ENCODE measurements at regions not wholly inside any gene's neighbourhood (a gene's known extent, or its start where the extent isn't known, plus 50 kb on each side); places are given as distances from the start of the nearest gene placed in this dataset.

DNA sequence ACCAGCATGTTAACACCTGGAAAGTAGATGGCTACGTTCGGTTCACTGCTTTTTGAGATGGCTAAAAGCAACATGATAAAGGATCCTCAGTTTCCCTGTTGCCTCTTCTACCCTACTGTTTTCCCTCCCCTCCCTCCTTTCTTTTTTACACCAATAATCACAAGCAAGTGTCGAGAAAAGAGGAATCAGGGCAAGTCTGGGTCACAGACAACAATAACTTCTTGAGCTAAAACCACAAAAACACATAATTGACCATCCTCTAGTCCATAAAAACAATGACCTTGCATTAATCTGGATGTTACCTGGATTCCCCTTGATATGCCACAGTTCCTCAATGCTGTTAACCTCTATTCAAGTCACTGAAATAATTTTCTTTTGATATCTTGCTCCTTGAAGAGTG, 736.6 kb upstream of the GCFC2 start:
- DNase-seq: no peak

DNA sequence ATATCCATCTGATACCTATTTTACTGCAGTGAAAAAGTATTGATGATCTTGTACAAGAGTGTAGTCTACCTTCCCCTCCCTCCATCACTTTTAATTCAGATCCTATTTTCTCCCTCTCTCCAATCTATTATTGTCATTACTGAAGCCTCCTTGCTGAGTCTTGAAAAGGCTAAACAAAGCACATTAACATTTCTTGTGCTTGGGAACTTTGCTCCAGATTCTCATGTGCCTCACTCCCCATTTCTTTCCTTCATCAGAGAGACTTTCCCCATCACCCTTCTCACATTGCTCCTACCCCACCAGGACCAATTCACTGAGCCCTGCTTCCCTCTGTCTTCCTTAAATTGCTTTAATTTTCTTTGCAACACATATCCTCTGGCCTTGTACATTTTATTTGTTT, 736.2 kb upstream of the GCFC2 start:
- no peak for DNase-seq

DNA sequence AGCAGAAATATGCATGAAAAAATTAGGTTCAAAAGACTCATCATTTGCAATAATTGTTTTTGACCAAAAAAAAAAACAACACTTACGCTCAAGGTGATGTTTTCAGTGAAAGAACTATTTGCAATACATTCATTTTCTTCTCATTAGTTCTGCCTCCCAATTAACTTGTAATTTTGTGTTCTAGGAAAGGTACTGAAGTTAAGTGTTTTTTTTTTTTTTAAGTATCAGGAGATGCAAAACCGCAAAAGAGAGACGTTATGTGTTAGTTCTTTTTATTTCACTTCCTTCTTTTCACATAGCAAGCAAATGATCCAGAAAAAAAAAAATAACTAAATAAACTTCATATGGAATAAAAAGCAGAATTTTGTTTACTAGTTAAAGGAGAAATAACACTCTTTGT, 735.2 kb upstream of the GCFC2 start:
- DNase-seq: no peak

DNA sequence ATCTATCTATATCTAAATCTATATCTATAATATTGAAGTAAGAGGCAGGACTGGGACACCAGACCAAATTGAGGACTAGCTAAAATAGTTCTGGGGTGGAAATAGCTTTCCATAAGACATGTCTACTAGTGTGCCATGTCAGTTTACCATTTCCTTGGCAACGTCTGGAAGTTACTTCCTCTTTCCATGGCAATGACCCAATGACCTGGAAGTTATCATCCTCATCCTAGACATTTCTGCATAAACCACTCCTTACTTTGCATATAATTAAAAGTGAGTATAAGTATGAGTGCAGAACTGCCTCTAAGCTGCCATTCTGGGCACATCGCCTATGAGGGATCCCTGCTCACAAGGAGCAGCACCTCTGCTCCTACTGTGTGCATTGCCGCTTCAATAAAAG, 734.0 kb upstream of the GCFC2 start:
- DNase-seq: no peak

DNA sequence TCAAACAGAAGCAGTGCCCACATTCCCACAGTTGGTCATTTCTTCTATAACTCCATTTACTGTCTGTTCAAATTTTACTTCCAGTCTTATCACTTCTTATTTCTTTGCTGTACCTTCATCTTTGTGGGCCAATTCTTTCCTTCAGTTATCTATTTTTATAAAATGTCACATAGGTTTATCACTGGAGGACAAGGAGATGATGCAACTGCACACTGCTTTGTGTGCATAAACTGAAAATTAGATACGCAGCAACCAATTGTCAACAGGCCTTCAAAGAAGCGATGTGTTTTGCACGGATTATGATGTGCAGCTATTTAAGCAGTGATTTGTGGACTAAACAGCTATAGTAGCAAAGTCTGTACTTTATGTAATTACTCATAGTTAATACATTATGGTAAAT, 726.8 kb upstream of the GCFC2 start:
- DNase-seq: no peak

DNA sequence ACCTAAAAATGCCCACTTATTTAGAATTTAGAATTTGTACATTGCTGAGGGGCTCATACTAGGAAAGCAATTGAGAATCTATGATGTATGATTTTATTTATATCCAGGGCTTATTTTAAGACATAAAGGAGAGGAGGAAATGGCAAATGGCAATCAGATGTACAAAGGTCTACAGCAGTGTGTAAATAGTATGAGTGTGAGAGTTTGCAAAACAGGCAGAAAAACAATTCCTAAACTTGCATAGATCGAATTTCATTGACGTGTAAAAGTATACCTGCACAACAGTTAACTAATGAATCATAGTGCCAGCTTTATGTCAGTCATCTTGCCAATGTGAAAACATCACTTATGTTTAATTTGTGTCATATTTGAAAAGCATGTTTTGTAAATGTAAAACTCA, 718.7 kb upstream of the GCFC2 start:
- no peak for DNase-seq

DNA sequence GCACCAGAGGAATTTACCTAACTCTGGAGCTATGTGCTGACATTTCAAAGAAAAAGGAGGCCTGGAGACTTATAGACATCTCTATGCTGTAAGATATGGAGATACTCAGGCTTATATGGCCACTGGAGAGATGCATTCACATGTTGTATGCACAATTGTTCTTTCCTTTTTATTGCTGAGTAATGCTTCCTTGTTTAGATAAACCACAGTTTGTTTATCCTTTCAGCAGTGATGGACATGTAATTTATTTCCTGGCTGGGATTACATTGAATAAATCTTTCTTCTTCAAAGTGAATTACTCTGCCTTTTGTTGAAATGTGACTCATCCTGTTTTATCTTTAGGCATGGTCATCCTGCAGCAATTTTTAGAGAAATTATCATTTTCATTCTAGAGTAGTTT, 716.7 kb upstream of the GCFC2 start:
- no peak for DNase-seq

DNA sequence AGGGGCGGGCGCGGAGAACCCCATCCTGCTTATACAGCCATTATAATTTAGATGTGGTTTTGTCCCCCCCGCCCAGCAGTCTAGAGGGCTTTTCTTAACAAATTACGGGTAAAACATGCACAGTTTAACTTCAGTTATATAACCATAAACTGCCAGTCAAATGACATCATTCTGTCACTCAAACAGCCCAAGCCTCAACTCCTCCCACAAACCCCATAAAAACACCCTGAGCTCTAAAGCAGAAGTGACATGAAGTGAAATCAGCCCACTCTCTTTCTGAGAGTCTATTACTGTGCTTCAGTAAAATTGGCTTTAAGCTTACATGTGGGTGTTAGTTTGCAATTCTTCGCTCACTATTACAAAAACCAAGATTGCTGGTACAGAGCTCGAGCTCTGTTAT, 705.1 kb upstream of the GCFC2 start:
- DNase-seq: no peak

DNA sequence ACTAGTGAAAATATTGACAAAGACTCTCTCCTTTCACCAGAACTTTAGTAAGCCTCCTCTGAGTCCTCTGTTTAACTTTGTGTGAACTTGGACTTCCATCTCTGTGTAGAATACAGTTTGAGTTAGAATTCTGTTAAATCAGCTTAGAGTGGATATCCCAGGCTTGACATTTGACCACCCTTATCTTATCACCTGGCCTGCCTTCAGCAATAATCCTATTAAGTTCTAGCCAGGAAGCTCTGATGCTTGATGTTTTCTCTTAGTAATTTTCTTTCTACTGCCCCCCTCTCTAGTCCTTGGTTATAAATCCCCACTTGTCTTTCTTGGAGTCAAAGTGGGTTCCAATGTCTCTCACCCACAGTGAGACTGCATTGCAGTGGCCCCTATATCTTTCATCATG, 702.7 kb upstream of the GCFC2 start:
- no peak for DNase-seq

DNA sequence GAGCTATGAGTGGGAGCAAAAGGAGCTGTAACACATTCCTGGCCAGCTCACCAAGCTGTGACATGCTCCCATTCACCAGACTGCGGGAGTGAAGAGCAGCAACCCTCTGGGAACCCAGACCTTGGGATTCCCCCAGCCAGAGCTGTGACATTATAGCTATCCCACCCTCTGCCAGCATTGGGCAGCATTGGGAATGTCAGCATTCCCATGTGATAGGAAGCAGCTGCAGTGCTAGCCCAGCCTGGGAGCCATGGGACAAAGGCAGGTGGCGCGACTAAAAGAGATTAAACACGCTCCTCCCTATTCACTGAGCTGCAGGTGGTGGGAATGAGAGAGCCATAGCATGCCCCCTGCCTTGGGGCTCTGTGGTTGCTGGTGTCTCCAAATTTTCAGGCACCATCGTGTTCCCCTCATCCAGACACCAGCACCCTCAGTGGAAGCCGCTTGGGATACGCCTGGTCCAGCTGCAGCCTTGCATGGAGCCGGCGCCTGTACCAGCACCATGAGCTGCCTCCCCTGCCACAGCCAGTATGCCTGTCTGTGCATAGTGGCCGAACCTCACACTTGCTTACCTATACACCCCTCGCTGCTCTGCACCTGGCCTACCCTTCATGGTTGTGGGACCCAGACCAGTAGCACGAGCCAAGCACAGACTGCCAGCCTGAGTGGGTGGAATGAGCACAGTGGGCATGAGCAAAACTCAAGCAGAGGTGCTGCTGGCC, 695.6 kb upstream of the GCFC2 start:
- no peak for DNase-seq

DNA sequence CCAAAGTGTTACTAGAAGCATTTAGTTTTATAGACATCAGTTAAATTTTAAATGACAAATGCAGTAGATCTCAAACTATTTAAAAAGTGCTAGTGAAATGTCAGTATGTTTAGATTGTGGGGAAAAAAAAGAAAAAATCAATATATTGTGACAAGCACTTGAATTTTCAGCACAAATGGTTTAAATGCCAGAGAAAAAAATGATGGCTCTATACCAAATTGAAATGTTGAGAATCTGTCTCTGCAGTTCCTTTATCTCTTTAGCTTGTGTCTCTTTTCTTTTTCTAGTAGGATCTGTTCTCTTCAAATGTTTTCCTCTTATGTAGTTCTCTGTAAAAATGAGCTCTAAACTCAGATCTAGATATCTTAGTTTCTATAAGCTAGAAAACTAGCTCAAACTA, 682.6 kb upstream of the GCFC2 start:
- no peak for DNase-seq

DNA sequence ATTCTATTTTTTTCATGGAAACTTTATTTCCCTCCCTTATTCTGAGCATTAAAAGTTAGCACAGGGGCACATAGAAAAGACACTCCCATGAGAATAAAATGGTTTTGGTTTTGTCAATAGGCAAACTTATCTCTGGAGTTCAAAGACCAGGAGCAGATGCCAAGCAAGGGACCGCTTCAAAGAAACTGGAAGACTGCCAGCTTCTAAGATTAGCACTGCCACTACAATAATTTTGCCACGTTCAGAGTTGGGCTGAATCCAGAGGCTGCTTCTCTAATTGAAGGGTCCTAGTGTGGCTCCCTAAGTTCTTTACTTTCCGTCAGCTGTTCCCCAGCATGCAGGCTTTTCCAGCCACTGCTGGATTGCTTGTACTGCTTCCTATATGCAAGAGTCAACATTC, 681.0 kb upstream of the GCFC2 start:
- peak; percentile 73 for DNase-seq

DNA sequence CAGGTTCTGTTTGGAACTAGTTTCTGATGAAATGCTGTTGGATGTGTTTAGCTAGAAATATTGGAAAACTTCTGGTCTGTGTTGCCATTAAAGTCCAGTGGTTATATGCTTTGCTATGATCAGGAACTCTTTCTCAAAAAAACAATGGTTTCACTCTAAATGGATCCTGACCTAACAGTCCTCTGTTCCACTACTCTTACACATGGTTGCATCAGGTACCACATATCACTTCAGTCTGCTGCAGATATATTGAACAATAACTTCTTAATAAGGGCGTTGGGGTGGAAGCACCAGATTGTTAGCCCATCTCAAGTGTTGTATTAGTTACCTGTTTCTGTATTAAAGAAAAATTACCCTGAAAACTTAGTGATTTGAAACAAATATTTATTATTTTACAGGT, 676.6 kb upstream of the GCFC2 start:
- DNase-seq: no peak

DNA sequence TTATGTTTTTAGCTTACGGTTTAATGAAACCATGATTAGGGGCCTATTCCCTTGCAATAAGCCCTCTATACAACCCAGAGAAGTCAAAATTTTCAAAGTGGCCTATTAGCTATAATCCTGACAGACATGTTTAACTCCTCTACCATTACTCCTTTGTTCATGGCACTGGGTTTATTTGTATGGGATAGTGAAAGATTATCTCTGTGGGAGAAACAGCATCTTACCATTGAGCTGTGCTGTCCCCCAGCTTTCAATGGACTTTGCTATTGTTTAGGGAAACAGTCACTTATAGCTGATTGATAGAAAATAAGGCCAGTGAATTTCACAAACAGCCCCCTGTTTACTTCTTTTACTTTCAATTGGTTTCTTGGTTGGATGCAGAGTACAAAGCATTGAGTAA, 675.2 kb upstream of the GCFC2 start:
- no peak for DNase-seq

DNA sequence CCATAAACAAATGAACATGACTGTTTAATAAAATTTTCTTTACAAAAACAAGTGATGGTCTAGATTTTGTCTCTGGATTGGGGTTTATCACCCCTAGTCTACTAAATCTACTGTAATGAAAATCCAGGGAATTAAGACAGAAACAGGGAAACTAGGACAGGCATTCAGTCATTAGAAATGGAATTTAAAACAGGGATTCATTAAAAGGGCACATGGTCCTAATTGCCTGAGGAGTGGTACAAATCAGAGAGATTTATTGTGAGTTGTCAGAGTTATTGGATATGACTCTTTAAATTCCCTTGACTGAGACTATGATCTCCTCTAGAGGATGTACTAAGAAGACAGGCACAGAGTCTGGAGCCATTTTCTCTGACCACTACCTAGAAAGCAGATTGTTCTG, 670.9 kb upstream of the GCFC2 start:
- no peak for DNase-seq

DNA sequence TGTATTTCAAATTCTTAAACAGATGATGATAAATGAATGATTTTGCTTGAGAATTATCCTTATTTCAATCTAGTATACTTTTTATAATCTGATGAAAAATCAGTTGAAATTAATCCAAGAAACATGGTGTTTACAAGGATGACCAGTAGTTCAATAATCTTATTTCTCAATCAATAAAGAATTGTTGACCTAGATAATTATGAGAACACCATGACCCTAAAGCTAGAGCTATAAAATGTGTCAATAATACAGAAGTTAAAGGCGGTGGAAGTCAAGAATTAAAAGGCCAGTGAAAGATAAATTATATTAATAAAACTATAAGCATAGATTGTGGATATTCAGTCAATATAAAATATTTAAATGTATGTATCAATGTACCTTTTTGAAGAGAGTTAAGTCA, 667.4 kb upstream of the GCFC2 start:
- DNase-seq: no peak

DNA sequence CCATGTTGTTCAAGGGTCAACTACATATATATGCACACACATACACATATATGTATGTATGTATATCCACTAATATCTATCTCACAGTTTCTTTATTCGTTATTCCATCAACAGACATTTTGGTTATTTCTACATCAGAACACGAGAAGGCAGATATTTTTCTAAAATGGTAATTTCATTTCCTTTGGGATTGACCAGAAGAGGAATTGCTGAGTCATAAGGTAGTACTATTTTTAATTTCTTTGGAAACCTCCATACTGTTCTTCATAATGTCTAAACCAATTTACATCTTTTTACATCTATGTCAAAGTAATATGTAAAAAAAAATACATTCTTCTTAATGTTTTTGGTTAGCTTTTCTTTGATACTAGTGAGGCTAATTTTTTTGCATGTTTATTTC, 630.7 kb upstream of the GCFC2 start:
- no peak for DNase-seq

DNA sequence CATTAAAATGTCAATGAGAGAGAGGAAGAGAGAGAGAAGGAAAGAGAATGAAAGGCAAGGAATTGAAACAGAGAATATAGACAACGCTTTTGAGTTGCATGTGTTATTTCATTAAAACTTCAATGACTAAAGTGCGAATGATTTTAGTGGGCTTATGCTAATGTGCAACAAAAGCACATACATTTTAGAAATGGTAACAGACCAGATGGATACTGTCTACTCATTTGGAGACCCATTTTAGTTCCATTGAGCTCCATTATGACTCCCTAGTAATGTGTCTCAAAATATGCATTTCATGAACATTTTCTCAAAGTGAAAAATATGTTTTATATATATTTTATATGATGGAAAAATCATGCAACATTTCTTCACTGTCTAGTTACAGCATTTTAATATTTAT, 622.2 kb upstream of the GCFC2 start:
- DNase-seq: no peak

DNA sequence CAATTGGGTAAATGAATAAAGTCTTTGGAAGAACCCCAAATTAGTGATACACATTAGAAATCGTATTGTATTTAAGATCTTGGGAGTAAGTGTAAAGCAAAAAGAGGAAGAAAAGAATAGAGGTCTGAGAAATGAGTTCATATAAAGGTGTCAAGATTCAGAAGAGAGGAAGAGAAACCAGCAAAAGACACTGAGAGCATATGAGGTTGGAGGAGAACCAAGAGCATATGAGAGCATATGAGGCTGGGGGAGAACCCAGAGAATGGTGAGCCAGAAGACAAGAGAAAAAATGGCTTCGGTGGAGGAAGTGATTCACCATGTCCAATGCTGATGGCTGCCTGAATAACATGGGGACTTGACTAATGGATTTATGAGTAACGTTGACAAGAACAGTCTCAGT, 620.1 kb upstream of the GCFC2 start:
- no peak for DNase-seq

DNA sequence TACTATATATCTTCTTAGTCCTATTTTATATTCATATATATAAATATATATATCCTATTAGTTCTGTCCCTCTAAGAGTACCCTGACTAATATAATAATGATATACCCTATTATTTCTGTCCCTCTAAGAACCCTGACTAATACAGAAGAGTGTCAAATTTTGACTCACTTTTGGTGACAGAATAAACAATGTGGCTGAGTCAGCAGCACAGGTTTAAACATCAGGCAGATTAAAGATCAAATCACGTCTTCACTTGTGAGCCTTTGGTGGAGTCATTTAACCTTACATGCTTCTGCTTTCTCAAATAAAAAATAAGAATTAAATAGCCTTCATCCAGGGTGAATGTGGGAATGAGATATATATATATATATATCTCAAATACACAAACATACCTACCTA, 615.9 kb upstream of the GCFC2 start:
- no peak for DNase-seq

DNA sequence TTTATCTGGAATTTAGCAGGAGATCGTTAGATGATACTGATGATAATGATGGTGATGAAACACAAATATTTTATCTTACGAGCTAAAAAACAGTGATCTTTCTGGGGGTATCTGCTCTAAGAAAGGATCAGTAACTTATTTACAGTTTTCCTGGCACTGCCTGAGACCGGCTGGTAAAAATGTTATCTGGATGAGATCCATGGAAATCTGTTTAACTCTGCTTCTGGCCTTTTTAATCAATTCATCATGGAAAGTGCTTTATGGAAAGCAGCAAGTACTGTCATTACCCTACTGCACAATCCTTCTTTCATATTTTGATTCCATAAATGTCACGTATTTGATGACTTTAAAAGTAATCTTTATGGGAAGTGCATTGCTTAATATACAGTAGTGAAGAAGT, 612.7 kb upstream of the GCFC2 start:
- no peak for DNase-seq

DNA sequence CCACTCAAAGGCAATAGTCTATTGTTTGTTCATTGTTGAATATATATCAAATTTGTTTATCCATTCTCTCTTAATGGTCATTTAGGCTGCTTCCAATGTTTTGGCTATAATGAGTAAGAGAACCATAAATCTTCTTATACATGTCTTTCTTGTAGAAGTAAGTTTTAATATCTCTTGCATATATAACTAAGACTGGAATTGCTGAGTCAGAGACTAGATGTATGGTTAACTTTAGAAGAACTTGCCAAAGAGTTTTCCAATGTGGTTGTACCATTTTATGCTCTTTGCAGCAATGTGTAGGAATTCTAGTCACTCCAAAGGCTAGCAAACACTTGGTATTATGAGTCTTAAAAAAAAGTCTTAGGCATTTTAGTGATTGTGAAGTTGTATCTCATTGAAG, 610.0 kb upstream of the GCFC2 start:
- DNase-seq: no peak

DNA sequence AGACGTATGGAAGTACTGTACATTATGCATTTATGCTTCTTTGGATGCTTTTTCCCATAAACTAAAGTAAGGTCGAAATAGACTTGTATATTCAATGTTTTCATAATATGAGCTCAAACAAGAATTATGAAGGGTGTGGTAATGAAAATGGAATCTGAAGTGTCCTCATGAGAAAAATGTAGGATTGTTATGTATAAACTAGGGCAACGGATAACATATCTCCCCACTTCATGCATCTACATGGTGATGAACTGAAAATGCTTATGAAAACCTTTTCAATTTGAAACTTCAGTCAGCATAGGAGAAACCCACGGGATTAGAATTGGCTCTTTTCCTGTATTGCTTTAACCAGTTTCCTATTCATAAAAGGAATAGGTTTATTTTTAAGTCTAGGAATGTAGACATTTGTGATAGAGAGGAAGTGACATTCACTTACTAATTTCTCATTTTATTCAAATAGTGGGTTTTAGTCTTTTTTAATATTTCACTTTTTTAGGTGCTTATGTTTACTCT, 608.2 kb upstream of the GCFC2 start:
- no peak for DNase-seq

DNA sequence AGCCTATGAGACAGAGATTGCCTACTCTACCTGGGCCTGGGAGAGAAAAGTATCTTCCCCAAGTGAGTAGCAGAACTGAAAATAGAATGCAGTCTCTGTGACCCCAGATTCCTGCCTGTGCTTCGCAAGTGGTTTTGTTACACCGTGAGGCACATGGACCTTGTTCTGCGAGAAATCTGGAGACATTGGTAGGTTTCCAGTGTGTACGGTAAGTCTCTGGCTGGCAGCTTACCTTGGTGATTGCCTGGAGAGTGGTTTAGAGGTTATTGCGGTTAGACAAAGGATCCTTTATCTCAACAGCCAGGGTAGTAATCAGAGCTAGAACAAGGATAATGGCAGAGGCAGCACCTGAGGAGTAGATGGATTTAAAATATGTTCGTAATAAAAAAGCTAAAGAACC, 606.0 kb upstream of the GCFC2 start:
- DNase-seq: no peak

DNA sequence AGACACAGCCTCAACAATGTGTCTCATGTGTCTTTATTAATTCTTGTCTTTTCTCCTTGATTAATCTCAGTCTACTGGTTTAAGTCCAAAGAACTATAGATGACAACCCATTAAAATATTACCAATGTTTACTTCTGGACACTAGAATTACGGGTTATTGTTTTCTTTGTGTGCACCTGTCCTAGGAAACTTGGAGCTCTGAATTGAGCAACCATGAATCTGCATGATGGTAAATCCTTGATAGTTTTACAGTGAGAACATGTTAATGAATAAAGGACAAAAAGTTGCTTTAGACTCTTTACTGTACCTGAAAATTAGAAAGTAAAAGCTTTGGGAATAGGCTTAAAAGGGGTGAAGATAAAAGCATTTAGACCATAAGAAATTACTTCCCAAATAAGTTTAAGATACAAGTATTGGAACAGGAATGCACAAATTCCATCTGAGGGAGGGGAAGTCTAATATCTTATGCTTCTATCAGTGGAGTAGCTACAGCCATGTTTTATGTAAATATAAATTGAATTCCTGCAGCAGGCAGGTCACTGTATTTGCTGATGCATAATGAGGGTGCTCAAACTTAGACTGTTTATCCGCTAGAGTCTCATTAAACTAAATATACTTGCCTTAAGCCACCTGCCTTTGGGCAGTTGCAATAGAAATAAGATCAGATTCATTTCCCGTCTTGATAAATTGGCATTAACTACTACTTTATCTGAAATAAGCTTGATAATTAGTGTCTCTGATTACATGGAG, 603.7 kb upstream of the GCFC2 start:
- DNase-seq: no peak
